IMR-90 (cell line): ENCODE measurements at regions not wholly inside any gene's neighbourhood (a gene's known extent, or its start where the extent isn't known, plus 50 kb on each side); places are given as distances from the start of the nearest gene placed in this dataset.

Experiments
- ATAC-seq: fragments of 200-7000 bp; cut with Tn5 transposase; 2 replicates; pipeline ENCODE4 v1.9.1; 2020; ENCODE audit warnings: low read depth, mild to moderate bottlenecking, moderate library complexity
- BruUV-seq: library from RNA; stranded (reverse); fragments of 400-500 nt; replicated peaks from 2 replicates; lab custom pipeline; 2021; lab: Mats Ljungman, UMichigan
- CTCF ChIA-PET: fragments of 300-600 bp; formaldehyde crosslinking; extraction: SDS; loops from one replicate; lab custom pipeline; 2021; ENCODE audit warnings: antibody characterized with exemption; lab: Yijun Ruan, JAX
- POLR2A ChIA-PET: fragments of 300-600 bp; sonication (Branson Sonifier 250); formaldehyde crosslinking; loops from one replicate; lab custom pipeline; 2022; ENCODE audit warnings: antibody characterized with exemption; ENCODE audit not compliant: unreplicated experiment; lab: Charles Lee
- DNase-seq: peaks from one replicate; pipeline ENCODE4 v3.0.0; 2013
- H2AFZ ChIP-seq: replicated peaks from 2 replicates; pipeline ENCODE3; 2013; ENCODE audit warnings: low read length, mild to moderate bottlenecking; ENCODE audit not compliant: poor library complexity
- H2AK5ac ChIP-seq: 2 replicates; pipeline ENCODE4 v1.6.1; 2013; ENCODE audit warnings: low read depth, low read length, inconsistent platforms
- H2AK9ac ChIP-seq: replicated peaks from 2 replicates; pipeline ENCODE3; 2013; ENCODE audit warnings: mild to moderate bottlenecking, low read depth, low read length, moderate library complexity; ENCODE audit not compliant: poor library complexity
- H2BK120ac ChIP-seq: 2 replicates; pipeline ENCODE4 v1.6.1; 2013; ENCODE audit warnings: low read depth, low read length, inconsistent platforms
- H2BK15ac ChIP-seq: 3 replicates; pipeline ENCODE4 v1.6.1; 2013; ENCODE audit warnings: low read depth, low read length, inconsistent platforms
- H2BK20ac ChIP-seq: 2 replicates; pipeline ENCODE4 v1.6.1; 2013; ENCODE audit warnings: low read depth, mild to moderate bottlenecking, inconsistent platforms, low read length, moderate library complexity
- H2BK5ac ChIP-seq: 2 replicates; pipeline ENCODE4 v1.6.1; 2013; ENCODE audit warnings: mild to moderate bottlenecking, low read depth, low read length, inconsistent platforms; ENCODE audit not compliant: poor library complexity, severe bottlenecking
- H3K14ac ChIP-seq: replicated peaks from 2 replicates; pipeline ENCODE4 v1.6.1; 2013; ENCODE audit warnings: low read depth, low read length, inconsistent platforms
- H3K18ac ChIP-seq: 2 replicates; pipeline ENCODE4 v1.6.1; 2013; ENCODE audit warnings: low read depth, low read length, control low read depth
- H3K23ac ChIP-seq: 2 replicates; pipeline ENCODE4 v1.6.1; 2013; ENCODE audit warnings: low read depth, low read length, inconsistent platforms
- H3K27ac ChIP-seq: 2 replicates; pipeline ENCODE4 v1.5.1; 2013; ENCODE audit warnings: mild to moderate bottlenecking, control low read depth, low read length; ENCODE audit not compliant: insufficient read depth
- H3K27me3 ChIP-seq: 2 replicates; pipeline ENCODE4 v1.6.1; 2013; ENCODE audit warnings: low read length; ENCODE audit not compliant: control insufficient read depth, insufficient read depth
- H3K36me3 ChIP-seq: 2 replicates; pipeline ENCODE4 v1.6.1; 2013; ENCODE audit warnings: low read length, mixed read lengths; ENCODE audit not compliant: control insufficient read depth, insufficient read depth
- H3K4ac ChIP-seq: 2 replicates; pipeline ENCODE4 v1.6.1; 2013; ENCODE audit warnings: low read depth, low read length, inconsistent platforms
- H3K4me1 ChIP-seq: 2 replicates; pipeline ENCODE4 v1.6.1; 2013; ENCODE audit warnings: low read length, mixed read lengths; ENCODE audit not compliant: control insufficient read depth, insufficient read depth
- H3K4me2 ChIP-seq: 2 replicates; pipeline ENCODE4 v1.6.1; 2013; ENCODE audit warnings: low read depth, mild to moderate bottlenecking, control low read depth, low read length, moderate library complexity
- H3K4me3 ChIP-seq: 2 replicates; pipeline ENCODE4 v1.5.1; 2013; ENCODE audit warnings: low read depth, mild to moderate bottlenecking, control low read depth, low read length, moderate library complexity; ENCODE audit not compliant: insufficient read depth
- H3K56ac ChIP-seq: 2 replicates; pipeline ENCODE4 v1.6.1; 2013; ENCODE audit warnings: low read length, inconsistent platforms; ENCODE audit not compliant: insufficient read depth; ENCODE audit errors: extremely low read depth
- H3K79me1 ChIP-seq, 2 experiments: 2 replicates each; pipeline ENCODE4 v1.6.1; 2013; ENCODE audit warnings: low read length in 2 of 2, inconsistent platforms in 1 of 2, low read depth in 1 of 2
- H3K9ac ChIP-seq: 2 replicates; pipeline ENCODE4 v1.6.1; 2013; ENCODE audit warnings: low read depth, low read length, control low read depth
- H3K9me1 ChIP-seq: 2 replicates; pipeline ENCODE4 v1.6.1; 2013; ENCODE audit warnings: low read length, inconsistent platforms; ENCODE audit not compliant: insufficient read depth
- H3K9me3 ChIP-seq: 2 replicates; pipeline ENCODE4 v1.6.1; 2013; ENCODE audit warnings: low read length; ENCODE audit not compliant: control insufficient read depth, insufficient read depth
- H4K20me1 ChIP-seq: 2 replicates; pipeline ENCODE4 v1.6.1; 2013; ENCODE audit warnings: low read length, inconsistent platforms; ENCODE audit not compliant: insufficient read depth
- H4K5ac ChIP-seq: 2 replicates; pipeline ENCODE4 v1.6.1; 2013; ENCODE audit warnings: mild to moderate bottlenecking, low read depth, low read length, control low read depth
- H4K8ac ChIP-seq, 2 experiments: 2 replicates each; pipeline ENCODE4 v1.6.1; 2013; ENCODE audit warnings: low read depth in 2 of 2, low read length in 2 of 2, control low read depth in 1 of 2, inconsistent platforms in 1 of 2
- H4K91ac ChIP-seq: 2 replicates; pipeline ENCODE4 v1.6.1; 2013; ENCODE audit warnings: low read depth, low read length, inconsistent platforms; ENCODE audit not compliant: insufficient read depth
- CEBPB ChIP-seq: IDR thresholded peaks from 2 replicates; pipeline ENCODE4 v1.6.1; 2012; ENCODE audit warnings: low read depth, low read length, improper control_type of control experiment
- MAFK ChIP-seq: IDR thresholded peaks from 2 replicates; pipeline ENCODE4 v1.6.1; 2012; ENCODE audit warnings: low read depth, low read length, improper control_type of control experiment
- WGBS, 2 experiments: methylation state at CpG; one replicate each; pipeline versions ENCODE4 v1.1.5 to v1.1.7; 2013; ENCODE audit warnings: missing lambda C conversion rate in 2 of 2; ENCODE audit not compliant: insufficient read length in 1 of 2; ENCODE audit errors: extremely low coverage in 2 of 2; 5-methylcytosine and 5-hydroxymethylcytosine counted together
- dilution Hi-C: fragments of 300-500 bp; cut with HindIII; formaldehyde crosslinking; loops from one replicate; pipeline ENCODE4 v1.14.3; 2018; ENCODE audit warnings: low sequenced_read_pairs; ENCODE audit not compliant: unreplicated experiment
- in situ Hi-C: fragments of 300-500 bp; cut with MboI; formaldehyde crosslinking; loops from 3 replicates; pipeline ENCODE4 v1.14.3; 2019; ENCODE audit warnings: low sequenced_read_pairs, inconsistent platforms, mixed read lengths
- intact Hi-C: fragments of 100-400 bp; cut with micrococcal nuclease; formaldehyde crosslinking; loops from 2 replicates; pipeline ENCODE4 v1.10.0; 2022
- TF ChIP-seq, protein P1 (sequence below): conservative IDR thresholded peaks from 2 replicates; pipeline ENCODE4 v1.5.1; 2012; ENCODE audit warnings: mild to moderate bottlenecking, low read depth, low read length, improper control_type of control experiment

DNA sequence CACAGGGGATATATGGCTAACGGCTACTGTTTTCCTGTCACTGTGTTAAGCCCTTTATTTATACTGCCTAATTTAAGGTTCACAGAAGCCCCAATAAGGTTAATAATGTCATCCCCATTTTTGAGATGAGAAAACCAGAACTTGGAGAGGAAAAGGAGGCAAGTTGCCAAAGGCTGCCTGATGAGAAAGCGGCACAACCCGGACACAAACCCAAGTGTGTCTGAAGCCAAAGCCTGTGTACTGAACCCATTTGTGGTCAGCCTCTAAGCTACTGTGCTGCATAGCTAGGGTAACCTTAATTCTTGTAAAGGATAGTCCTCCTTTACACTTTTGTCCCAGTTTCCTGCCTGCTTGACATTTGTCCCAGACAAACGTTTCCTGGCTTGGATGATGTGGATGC lies 954.7 kb upstream of the FANCL start:
- DNase-seq (no peak), ATAC-seq (no peak)
- Histone ChIP-seq H3K79me1 (no peaks in the 10 kb centered on the region), H3K9me3 (no peaks in the 10 kb centered on the region), H3K23ac (no peak overlapping the region), H3K18ac (no peak overlapping the region), H4K8ac (no peak overlapping the region), H2BK15ac (no peak overlapping the region), H2AK5ac (no peak overlapping the region), H3K4me1 (no peaks in the 10 kb centered on the region), H4K20me1 (no peaks in the 10 kb centered on the region), H3K9me1 (no peaks in the 10 kb centered on the region), H2BK20ac (no peak overlapping the region), H2AFZ (no peak overlapping the region), H3K56ac (no peak overlapping the region), H3K4me3 (no peak overlapping the region), H2AK9ac (no peak overlapping the region), H3K4ac (no peak overlapping the region), H2BK5ac (no peak overlapping the region), H3K36me3 (no peaks in the 10 kb centered on the region), H4K5ac (no peak overlapping the region), H3K14ac (no peak overlapping the region), H4K91ac (no peak overlapping the region), H3K27ac (no peak overlapping the region), H3K9ac (no peak overlapping the region), H3K27me3 (no peaks in the 10 kb centered on the region), H3K4me2 (no peak overlapping the region), H2BK120ac (no peak overlapping the region)
- BruUV-seq: no TSS peak
- ChIA-PET POLR2A (no interaction called here), CTCF (interaction anchor here (1.9 kb wide), 1 partner anchor 14 kb away, joined by 4 read pairs; no protein-coding TSS in a partner anchor)
- dilution Hi-C loops (no loop called here), intact Hi-C loops (no loop called here), in situ Hi-C loops (no loop called here)
- TF ChIP-seq CEBPB (no peak), MAFK (no peak)
- TF ChIP-seq, protein P1, sequence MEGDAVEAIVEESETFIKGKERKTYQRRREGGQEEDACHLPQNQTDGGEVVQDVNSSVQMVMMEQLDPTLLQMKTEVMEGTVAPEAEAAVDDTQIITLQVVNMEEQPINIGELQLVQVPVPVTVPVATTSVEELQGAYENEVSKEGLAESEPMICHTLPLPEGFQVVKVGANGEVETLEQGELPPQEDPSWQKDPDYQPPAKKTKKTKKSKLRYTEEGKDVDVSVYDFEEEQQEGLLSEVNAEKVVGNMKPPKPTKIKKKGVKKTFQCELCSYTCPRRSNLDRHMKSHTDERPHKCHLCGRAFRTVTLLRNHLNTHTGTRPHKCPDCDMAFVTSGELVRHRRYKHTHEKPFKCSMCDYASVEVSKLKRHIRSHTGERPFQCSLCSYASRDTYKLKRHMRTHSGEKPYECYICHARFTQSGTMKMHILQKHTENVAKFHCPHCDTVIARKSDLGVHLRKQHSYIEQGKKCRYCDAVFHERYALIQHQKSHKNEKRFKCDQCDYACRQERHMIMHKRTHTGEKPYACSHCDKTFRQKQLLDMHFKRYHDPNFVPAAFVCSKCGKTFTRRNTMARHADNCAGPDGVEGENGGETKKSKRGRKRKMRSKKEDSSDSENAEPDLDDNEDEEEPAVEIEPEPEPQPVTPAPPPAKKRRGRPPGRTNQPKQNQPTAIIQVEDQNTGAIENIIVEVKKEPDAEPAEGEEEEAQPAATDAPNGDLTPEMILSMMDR: no peak
- no CpG with 5 or more reads among the region's 4 CpGs for WGBS, 2 experiments
